ENCODE measurements at regions not wholly inside any gene's neighbourhood (a gene's known extent, or its start where the extent isn't known, plus 50 kb on each side); places are given as distances from the start of the nearest gene placed in this dataset.

- ATAC-seq: no peak
- intact Hi-C loops (cut with micrococcal nuclease): no loop called here
- DNase-seq: no peak
These were observed 140.5 kb upstream of the COL5A1 start for GRCh38 chr9:134500931-134501760.

- intact Hi-C loops (cut with micrococcal nuclease): no loop called here
- ATAC-seq: no peak
- no peak for DNase-seq
These were observed 139.8 kb upstream of the COL5A1 start for GRCh38 chr9:134501761-134502265.

- no peak for DNase-seq
- peak; percentile 40 for ATAC-seq
- intact Hi-C loops (cut with micrococcal nuclease): no loop called here
These were observed 139.3 kb upstream of the COL5A1 start for GRCh38 chr9:134502266-134502791.

- intact Hi-C loops (cut with micrococcal nuclease): no loop called here
- DNase-seq (peak; percentile 84), ATAC-seq (peak; percentile 99)
These were observed 138.8 kb upstream of the COL5A1 start for GRCh38 chr9:134502809-134503211.

GRCh38 chr9:134503301-134504105 is 138.1 kb upstream of the COL5A1 start:
- intact Hi-C loops (cut with micrococcal nuclease): no loop called here

GRCh38 chr9:134504106-134504385 is 137.6 kb upstream of the COL5A1 start:
- no peak for DNase-seq
- intact Hi-C loops (cut with micrococcal nuclease): no loop called here

More at GRCh38 chr9:134503301-134504105, 138.1 kb upstream of the COL5A1 start:
- ATAC-seq (peak; percentile 6), DNase-seq (no peak)

GRCh38 chr9:134505032-134505431 is 136.6 kb upstream of the COL5A1 start:
- intact Hi-C loops (cut with micrococcal nuclease): no loop called here
- no peak for DNase-seq
- no peak for ATAC-seq

More at GRCh38 chr9:134504106-134504385, 137.6 kb upstream of the COL5A1 start:
- no peak for ATAC-seq

- intact Hi-C loops (cut with micrococcal nuclease): no loop called here
- no peak for DNase-seq
- no peak for ATAC-seq
These were observed 132.3 kb upstream of the COL5A1 start for GRCh38 chr9:134509281-134509680.

- DNase-seq (no peak), ATAC-seq (no peak)
- intact Hi-C loops (cut with micrococcal nuclease): no loop called here
These were observed 131.8 kb upstream of the COL5A1 start for GRCh38 chr9:134509817-134510216.

- DNase-seq (no peak), ATAC-seq (no peak)
- intact Hi-C loops (cut with micrococcal nuclease): no loop called here
These were observed 127.1 kb upstream of the COL5A1 start for GRCh38 chr9:134514503-134514902.

GRCh38 chr9:134515026-134515821 is 126.4 kb upstream of the COL5A1 start:
- intact Hi-C loops (cut with micrococcal nuclease): no loop called here
- no peak for ATAC-seq
- DNase-seq: no peak

GRCh38 chr9:134516464-134516863 is 125.1 kb upstream of the COL5A1 start:
- DNase-seq (no peak), ATAC-seq (no peak)
- intact Hi-C loops (cut with micrococcal nuclease): no loop called here

GRCh38 chr9:134517069-134517680 is 124.4 kb upstream of the COL5A1 start:
- ATAC-seq (no peak), DNase-seq (no peak)
- intact Hi-C loops (cut with micrococcal nuclease): no loop called here

GRCh38 chr9:134518004-134518606 is 123.5 kb upstream of the COL5A1 start:
- intact Hi-C loops (cut with micrococcal nuclease): no loop called here
- ATAC-seq (peak; percentile 75), DNase-seq (peak; percentile 72)

GRCh38 chr9:134519375-134520070 is 122.1 kb upstream of the COL5A1 start:
- DNase-seq (no peak), ATAC-seq (no peak)
- intact Hi-C loops (cut with micrococcal nuclease): no loop called here

GRCh38 chr9:134521817-134522501 is 119.6 kb upstream of the COL5A1 start:
- ATAC-seq (no peak), DNase-seq (no peak)
- intact Hi-C loops (cut with micrococcal nuclease): no loop called here

- intact Hi-C loops (cut with micrococcal nuclease): no loop called here
- ATAC-seq: no peak
These were observed 119.1 kb upstream of the COL5A1 start for GRCh38 chr9:134522502-134522848.

GRCh38 chr9:134522976-134523375 is 118.6 kb upstream of the COL5A1 start:
- DNase-seq (no peak), ATAC-seq (no peak)
- intact Hi-C loops (cut with micrococcal nuclease): no loop called here

More at GRCh38 chr9:134522502-134522848, 119.1 kb upstream of the COL5A1 start:
- no peak for DNase-seq

Data from left ventricle myocardium superior (tissue), 1 donor.